IPS DF 4.7 (cell line): ENCODE measurements at regions not wholly inside any gene's neighbourhood (a gene's known extent, or its start where the extent isn't known, plus 50 kb on each side); places are given as distances from the start of the nearest gene placed in this dataset.
A peak's percentile ranks its signal among the peaks of the same experiment; 100 is the strongest.

Source experiments
- DNase-seq: peaks from one replicate; pipeline ENCODE4 v3.0.0-alpha.2; 2013; ENCODE audit warnings: low spot score; ENCODE audit errors: extremely low read depth

DNA sequence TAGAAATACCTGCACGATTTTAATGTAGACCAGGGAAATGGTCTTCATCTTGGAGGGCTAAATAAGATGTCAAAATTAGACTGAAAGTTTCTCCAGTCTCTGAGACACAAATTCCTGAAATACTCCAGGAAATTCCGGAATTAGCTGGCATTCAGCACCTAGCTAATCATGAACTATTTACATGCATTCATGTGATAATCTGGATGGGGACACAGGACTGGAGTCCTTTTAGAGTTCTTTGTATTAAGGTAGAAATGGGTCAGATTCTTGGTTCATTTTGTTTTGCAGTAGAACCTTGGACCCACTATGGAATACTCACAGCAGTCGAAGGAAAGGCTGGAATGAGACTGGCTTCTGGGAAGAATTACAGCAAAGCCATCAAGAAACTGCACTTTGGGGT, 65.3 kb upstream of the MDFIC start:
- DNase-seq = peak; percentile 14

DNA sequence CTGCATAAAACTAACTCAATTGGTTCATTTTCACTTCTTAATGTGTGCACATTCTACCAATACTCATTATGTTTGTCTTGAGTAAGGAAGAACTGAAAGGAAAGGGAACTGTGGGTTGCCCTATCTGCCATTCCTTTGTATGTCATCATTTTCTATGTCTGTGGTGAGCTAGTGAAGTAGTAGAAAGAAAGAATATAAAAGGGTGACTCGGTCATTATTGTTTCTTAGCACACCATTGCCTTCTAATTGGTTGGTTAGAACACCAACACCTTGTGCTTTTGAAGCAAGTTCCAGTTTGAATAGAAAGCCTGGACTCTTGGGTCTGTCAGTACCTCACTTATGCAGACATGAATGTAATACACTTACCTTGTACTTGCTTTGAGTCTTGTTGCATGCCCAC, 64.3 kb upstream of the MDFIC start:
- DNase-seq = no peak

DNA sequence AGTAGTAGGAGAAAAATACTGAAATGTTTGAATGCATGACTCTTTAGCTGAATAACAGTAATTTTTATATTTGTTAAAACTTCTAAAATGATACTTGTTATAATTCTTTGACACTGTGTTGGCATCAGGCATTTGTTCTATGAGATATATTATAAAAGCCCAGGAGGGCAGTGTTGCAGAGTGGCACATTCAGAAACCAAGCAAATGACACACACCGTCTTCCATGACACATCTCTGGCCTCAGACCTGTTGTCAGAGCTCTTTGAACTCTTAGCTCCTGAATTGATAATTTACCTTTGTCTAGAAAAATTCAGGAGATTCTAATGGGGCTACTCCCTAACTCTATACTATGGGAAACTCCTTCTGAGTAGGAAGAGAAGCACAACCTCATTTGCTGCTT, 62.4 kb upstream of the MDFIC start:
- no peak for DNase-seq

DNA sequence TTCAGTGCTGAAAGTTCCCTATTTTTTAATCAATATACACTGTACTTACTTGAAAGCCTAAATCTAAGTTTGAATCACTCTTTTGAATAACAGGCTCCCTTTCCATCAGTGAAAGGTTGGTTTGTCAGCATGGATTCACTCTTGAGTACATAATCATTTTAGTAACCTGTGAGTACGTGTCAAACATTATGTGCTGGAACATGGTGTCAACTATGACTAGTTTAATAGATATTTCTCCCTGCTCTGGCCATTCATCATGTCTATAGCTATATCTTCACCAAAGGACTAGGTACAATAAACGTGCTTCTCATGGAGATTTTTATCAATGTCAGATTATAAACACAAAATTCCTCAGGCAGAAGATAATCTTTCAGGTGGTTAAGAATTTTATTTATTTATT, 61.7 kb upstream of the MDFIC start:
- DNase-seq = no peak

DNA sequence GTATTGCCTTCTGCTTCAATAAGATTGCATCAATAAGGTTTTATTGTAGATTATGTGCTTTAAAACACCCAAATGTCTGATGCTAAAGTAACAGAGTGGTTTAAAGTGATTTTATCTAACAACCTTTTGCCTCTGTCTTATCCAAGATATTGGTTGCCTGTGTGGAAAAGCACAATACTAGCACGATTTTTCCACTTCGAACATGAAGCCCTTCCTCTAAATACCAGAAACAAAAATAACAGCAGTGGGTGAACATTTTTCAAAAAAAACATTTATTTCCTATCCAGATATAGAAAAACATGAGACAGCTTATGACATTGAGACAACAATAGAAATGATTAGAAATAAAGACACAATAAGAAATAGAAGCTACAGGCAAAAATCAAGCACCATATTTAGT, 59.5 kb upstream of the MDFIC start:
- no peak for DNase-seq

DNA sequence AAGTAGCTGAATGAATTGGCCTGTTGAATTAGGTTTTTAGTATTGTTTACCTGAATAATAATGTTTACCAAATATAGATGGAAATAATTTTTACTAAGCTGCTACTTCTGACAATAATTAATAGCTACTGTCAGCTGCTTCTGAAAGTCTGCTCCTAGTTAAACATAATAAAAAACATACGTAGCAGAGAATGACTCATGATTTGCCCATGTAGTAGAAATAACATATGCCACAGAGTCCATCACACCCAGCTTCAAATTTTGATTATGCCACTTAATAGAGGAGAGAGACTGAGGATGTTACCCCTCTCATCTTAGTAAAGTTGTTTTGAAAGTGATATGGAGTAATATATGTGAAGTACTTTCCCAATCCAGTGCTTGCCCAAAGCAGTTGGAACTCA, 57.6 kb upstream of the MDFIC start:
- no peak for DNase-seq

DNA sequence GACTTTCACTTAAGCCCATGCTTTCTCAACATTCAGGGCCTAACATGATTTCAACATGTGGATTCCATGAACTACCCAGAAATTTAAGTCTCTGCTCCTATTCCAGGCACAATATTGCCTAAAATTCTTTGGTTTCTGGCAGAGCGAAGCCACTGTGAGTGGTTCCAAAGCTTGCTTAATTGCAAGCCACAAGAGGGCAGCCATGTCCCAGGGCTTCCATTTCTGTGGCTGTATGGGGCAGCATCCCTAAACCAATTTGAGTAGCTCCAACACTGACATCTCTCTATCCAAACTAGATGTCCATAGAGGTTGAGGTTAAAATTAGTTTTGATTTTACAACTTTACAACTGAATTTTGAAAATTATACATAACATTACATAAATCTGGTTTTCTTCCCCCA, 56.3 kb upstream of the MDFIC start:
- peak; percentile 41 for DNase-seq
